ENCODE measurements at regions not wholly inside any gene's neighbourhood (a gene's known extent, or its start where the extent isn't known, plus 50 kb on each side); places are given as distances from the start of the nearest gene placed in this dataset.

DNA sequence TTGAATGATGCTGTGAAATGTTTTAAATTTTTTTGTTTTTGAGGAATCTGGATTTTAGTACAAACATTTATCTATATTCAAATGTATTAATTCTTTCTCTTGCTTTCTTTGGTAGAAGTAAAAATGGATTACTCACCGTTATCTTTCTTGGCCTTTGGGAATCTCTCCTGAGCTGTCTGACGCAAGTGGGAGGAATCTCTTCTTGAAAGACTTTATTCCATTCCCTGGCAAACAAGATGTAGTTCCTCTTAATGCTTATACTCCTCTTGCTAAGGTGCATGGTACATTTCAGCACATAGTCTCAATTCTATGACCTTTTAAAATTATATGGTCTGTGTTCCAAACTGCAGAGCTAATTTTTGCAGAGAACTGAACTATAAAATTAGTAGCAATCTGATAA lies 246.2 kb upstream of the SLC10A2 start:
- intact Hi-C loops (cut with DNase I; ENCODE audit: low total_unique reads), result no loop called here
- no peak overlapping the region for H3K4me3 ChIP-seq (ENCODE audit: low read depth, poor library complexity, severe bottlenecking)
- no peak for DNase-seq (ENCODE audit: low spot score in 2 of 2)
- no peak for TF ChIP-seq POLR2A (IDR thresholded peaks at IDR 0.05)
- TF ChIP-seq, protein P1, sequence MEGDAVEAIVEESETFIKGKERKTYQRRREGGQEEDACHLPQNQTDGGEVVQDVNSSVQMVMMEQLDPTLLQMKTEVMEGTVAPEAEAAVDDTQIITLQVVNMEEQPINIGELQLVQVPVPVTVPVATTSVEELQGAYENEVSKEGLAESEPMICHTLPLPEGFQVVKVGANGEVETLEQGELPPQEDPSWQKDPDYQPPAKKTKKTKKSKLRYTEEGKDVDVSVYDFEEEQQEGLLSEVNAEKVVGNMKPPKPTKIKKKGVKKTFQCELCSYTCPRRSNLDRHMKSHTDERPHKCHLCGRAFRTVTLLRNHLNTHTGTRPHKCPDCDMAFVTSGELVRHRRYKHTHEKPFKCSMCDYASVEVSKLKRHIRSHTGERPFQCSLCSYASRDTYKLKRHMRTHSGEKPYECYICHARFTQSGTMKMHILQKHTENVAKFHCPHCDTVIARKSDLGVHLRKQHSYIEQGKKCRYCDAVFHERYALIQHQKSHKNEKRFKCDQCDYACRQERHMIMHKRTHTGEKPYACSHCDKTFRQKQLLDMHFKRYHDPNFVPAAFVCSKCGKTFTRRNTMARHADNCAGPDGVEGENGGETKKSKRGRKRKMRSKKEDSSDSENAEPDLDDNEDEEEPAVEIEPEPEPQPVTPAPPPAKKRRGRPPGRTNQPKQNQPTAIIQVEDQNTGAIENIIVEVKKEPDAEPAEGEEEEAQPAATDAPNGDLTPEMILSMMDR (IDR thresholded peaks at IDR 0.05), result no peak
- WGBS, 2 donors, result 88 to 92% methylated on average over 2 of the region's 2 CpGs

DNA sequence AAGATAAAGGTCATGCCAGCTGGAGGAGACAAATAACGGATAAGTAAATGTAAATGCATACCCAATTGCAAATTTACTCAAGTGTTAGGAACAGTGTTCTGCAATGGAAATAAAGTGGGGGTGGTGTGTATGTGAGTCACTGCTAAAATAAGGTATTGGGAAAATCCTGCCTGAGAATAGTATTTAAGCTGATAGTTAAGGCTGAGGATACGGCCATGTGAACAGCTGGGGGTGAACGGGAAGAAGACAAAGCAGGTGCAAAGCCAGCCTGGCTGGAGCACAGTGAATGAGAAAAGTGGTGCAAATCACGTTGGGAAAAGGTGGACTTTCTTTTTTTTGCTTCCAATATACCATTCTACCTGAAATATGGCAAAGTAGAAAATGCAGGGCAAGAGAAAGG lies 242.4 kb upstream of the SLC10A2 start:
- no peak overlapping the region for H3K4me3 ChIP-seq (ENCODE audit: low read depth, poor library complexity, severe bottlenecking)
- DNase-seq (ENCODE audit: low spot score in 2 of 2), result no peak
- TF ChIP-seq POLR2A (IDR thresholded peaks at IDR 0.05), result no peak
- TF ChIP-seq, protein P1 (IDR thresholded peaks at IDR 0.05), result no peak
- intact Hi-C loops (cut with DNase I; ENCODE audit: low total_unique reads), result no loop called here
- 78 to 83% methylated on average over 4 of the region's 4 CpGs for whole genome bisulfite sequencing, 2 donors

DNA sequence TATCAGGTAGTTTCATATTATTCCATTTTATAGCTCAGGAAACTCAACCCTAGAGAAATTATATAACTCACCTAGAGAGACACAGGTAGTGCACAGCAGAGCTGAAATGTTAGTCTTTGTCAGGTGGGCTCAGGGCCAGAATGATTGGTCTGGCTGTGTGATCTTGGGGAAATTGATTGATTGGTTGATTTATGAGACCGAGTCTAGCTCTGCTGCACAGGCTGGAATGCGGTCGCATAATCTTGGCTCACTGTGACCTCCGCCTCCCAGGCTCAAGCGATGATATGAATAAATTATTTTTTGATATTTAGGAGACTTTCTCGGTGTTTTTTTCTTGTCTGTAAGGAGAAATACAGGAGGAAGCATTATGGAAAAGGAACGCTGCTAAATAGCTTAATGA lies 239.9 kb upstream of the SLC10A2 start:
- no peak overlapping the region for H3K4me3 ChIP-seq (ENCODE audit: low read depth, poor library complexity, severe bottlenecking)
- no peak for DNase-seq (ENCODE audit: low spot score in 2 of 2)
- WGBS, 2 donors, result 57 to 80% methylated on average over 7 of the region's 7 CpGs
- TF ChIP-seq POLR2A (IDR thresholded peaks at IDR 0.05), result no peak
- TF ChIP-seq, protein P1 (IDR thresholded peaks at IDR 0.05), result no peak
- intact Hi-C loops (cut with DNase I; ENCODE audit: low total_unique reads), result no loop called here

DNA sequence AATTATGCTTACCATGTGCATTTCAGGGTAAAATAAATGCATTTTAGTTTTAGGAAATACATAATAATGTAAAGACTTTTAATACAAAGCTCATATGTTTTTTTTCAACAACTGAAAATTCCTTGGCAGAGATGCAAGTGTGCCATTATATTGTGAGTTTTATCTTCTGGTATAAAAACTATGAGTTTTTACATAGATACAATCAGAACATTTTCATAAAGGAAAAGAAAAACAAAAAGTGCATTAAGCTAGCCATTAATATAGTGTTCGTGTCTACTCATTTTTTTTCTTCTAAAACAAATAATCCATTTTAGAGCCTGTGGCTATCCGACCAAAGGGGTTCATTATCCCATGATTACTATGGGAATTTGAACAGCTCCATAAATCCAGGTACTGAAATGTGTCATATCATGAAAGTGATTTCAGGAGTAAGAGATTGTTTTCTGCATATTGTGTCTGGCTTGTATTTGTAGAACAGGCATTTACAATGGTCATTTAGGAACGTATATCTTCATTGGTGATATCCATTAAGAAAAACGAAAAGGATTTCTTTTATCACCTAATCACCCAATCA lies 236.9 kb upstream of the SLC10A2 start:
- H3K4me3 ChIP-seq (ENCODE audit: low read depth, poor library complexity, severe bottlenecking), result no peak overlapping the region
- DNase-seq (ENCODE audit: low spot score in 2 of 2), result no peak
- TF ChIP-seq, protein P1 (IDR thresholded peaks at IDR 0.05), result no peak
- TF ChIP-seq POLR2A (IDR thresholded peaks at IDR 0.05), result no peak
- 67 to 71% methylated on average over 4 of the region's 4 CpGs for WGBS, 2 donors
- intact Hi-C loops (cut with DNase I; ENCODE audit: low total_unique reads), result no loop called here

DNA sequence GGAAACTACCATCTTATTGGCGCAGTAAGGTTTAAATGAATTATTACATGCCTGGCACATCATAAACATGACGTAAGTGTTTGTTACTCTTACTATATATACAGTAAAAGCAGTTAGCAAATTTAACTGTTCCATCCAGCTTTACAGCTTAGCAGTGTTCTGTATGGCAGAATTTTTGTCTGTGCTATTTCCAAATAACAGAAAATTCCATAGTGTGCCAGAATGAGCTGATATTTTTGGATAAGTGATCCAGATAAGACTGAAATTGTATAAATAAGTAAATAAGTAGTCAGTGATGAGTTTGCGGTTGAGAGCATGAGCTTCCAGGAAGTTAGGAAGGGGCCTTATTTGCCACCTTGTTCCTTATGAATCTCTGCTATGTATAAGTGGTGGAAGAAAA lies 236.5 kb upstream of the SLC10A2 start:
- H3K4me3 ChIP-seq (ENCODE audit: low read depth, poor library complexity, severe bottlenecking), result no peak overlapping the region
- no peak for TF ChIP-seq POLR2A (IDR thresholded peaks at IDR 0.05)
- TF ChIP-seq, protein P1 (IDR thresholded peaks at IDR 0.05), result no peak
- 73 to 75% methylated on average over 3 of the region's 3 CpGs for WGBS, 2 donors
- DNase-seq (ENCODE audit: low spot score in 2 of 2), result no peak
- intact Hi-C loops (cut with DNase I; ENCODE audit: low total_unique reads), result no loop called here

DNA sequence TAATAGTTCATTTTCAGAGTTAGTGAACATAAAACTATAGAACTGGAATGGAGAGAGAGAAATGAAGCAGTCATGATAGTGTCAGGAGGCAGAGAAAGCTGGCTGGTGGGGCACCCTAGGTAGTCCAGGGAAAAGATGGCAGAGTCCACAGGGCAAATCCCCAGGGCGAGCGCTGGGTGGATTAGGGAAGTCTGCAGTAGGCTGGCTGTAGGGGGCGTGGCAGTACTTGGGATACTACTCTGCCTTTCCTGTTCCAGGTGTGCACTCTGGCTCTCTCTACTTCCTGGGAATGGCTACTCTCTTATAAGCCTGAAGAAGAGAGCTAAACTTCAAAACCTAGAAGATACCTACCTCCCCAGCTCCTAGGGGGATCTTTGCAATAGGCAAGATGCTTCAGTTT lies 232.9 kb upstream of the SLC10A2 start:
- TF ChIP-seq POLR2A (IDR thresholded peaks at IDR 0.05), result no peak
- TF ChIP-seq, protein P1 (IDR thresholded peaks at IDR 0.05), result no peak
- 74 to 77% methylated on average over 3 of the region's 3 CpGs for WGBS, 2 donors
- no peak for DNase-seq (ENCODE audit: low spot score in 2 of 2)
- intact Hi-C loops (cut with DNase I; ENCODE audit: low total_unique reads), result no loop called here
- no peak overlapping the region for H3K4me3 ChIP-seq (ENCODE audit: low read depth, poor library complexity, severe bottlenecking)

Measured in lower leg skin (tissue), 4 donors.